GM21529 (cell line): ENCODE measurements at regions not wholly inside any gene's neighbourhood (a gene's known extent, or its start where the extent isn't known, plus 50 kb on each side); places are given as distances from the start of the nearest gene placed in this dataset.

Experiments
- ATAC-seq: cut with Tn5 transposase; IDR thresholded peaks from one replicate; pipeline ENCODE4 v1.9.1; 2021; ENCODE audit not compliant: unreplicated experiment

DNA sequence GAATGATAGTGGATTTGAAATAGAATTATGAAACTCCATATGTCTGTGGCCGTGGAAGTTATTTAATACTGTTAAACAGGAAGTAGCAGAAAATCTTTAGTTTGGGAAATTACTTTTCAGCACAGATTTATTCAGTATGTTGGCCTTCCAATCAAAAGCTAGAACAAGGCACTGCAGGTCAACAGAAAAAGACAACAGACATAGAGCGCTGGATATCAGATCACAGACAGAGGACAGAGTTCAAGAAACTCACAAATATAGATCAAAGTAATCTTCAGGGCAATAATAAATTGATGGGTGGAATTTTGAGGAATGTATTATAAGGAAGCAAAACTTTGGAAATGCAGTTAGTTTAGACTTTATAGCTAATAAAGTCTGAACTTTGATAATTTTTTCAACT lies 159.5 kb upstream of the TMCO5A start:
- no peak for ATAC-seq

- ATAC-seq = no peak
Measured at GRCh38 chr15:37777006-37777405, 157.4 kb upstream of the TMCO5A start.

DNA sequence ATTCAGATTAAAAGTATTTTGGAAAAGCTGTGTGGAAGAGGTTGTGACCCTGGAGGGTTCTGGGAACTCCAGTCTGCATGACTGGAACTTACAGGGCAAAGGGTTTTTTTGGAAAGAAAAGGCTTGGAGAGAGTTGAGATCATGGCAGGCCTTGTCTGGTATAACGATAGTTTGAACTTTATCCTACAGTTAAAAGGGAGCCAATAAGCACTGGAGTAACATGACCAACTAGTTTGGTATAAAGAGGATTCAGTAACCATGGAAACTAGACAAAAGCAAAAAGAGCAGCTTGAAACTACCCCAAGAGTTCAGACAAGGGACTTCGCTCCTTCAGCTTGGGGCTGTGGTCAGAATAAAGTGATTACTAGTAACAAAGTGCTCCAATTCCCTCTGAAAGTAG lies 151.2 kb upstream of the TMCO5A start:
- ATAC-seq = no peak

DNA sequence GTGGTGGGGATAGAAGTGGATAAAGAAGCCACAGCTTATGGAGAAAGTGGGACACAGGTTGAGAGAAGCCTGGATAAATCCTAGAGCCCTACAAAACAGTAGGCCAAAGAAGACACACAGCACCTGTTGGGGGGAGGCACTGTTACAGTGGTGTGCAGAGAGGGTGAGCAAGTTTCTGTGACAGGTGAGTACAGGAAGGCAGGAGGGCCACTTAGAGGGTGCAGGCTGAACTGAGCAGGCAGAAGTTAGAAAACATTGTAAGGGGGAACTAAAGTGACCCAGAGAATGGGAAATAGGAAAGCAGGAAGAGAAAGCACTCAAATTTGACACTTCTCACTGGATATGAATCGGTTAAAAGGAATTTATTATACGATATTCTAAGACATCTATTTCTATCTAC lies 146.1 kb upstream of the TMCO5A start:
- ATAC-seq = no peak

GRCh38 chr15:37788767-37789396 lies 145.6 kb upstream of the TMCO5A start:
- no peak for ATAC-seq

DNA sequence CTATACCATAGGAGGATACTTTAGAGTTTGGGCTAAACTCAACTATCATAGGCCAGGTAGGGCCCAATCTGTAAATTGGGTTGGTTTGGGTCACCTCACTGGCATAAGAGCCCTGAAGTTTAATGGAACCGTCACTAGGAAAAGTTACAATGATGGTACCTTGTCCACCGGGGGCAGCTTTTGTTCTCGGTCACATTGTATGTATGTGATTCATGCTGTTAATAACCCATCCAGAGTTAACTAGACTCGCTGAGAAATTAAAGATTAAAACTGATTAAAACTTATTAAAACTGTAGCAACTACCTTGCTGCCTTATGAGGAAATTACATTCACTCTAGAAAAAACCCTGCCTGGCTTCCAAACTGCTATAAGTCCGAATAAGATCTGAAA lies 145.0 kb upstream of the TMCO5A start:
- ATAC-seq = no peak

GRCh38 chr15:37789881-37790280 lies 144.6 kb upstream of the TMCO5A start:
- ATAC-seq = no peak

GRCh38 chr15:37791693-37792092 lies 142.7 kb upstream of the TMCO5A start:
- ATAC-seq = no peak

DNA sequence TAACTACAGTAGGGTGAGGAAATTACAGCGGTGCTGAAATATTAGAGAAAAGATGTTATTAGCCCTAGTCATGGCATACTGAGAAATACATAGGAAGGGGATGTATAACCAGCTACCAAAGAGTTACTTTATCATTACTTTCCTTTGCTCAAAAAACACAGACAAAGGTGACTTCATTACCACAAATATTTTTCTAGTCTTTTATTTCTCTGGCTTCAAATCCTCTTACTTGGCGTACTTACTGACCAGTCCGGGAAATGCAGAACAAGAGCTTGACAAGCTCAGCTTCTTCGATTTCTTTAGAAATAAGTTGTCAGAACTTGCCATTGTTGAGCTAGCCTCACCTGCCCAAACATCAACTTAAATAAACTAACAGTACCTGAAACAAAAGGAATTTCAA lies 142.1 kb upstream of the TMCO5A start:
- no peak for ATAC-seq

DNA sequence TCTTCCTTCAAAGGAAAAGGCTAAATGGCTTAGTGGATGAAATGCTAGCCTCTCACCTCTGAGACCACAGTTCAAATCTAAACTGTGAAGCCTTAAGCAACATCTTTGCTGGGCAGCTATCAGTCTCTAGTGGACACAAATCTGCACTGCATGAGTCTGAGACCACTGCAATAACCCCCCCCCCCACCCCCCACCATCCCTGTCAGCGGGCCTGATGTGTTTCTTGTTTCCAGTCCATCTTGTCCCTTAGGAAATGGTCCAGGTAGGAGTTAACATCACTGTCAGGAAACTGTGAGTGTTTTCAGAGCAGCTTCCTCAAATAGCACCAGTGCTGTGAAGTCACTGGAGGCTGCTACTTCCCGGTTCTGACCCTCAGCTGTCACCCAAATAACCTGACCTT lies 140.6 kb upstream of the TMCO5A start:
- no peak for ATAC-seq

GRCh38 chr15:37794947-37795346 lies 139.5 kb upstream of the TMCO5A start:
- no peak for ATAC-seq

DNA sequence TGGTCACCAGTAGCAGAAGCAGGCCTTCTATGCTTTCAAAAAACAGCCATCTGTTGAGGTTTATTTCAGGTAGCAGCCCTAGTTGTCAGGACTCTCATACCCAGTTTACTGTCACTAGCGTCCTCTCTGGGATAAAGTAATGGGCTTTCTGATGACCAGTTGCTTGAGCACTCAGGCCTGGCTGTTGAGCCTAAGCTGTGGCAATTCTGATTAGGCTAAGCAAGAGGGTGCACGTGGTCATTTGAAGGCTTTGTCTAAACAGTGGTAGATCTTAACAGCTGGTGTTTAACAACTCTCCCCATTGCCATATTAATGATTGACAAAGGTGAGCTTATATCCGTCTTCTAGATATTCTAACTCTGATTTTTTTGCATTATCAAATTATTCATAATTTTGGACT lies 132.9 kb upstream of the TMCO5A start:
- no peak for ATAC-seq

GRCh38 chr15:37806808-37807207 lies 127.6 kb upstream of the TMCO5A start:
- no peak for ATAC-seq

DNA sequence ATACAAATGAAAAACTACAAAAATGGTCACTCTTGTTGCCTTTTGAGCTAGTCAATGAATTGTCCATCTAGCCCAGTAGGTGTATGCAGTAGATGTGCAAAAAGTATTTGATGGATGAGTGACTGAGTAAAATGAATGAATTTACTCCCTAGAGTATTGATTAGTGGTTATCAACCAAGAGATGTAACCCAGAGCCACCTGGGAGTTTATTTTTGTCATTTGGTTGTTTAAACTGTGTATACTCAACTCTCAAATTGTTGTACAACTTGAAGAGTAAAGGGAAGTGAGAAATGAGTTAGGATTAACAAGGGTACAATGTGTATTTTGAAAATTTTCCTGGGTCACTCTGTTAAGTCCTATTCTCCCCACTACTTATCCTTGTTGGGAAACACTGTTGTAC lies 124.1 kb upstream of the TMCO5A start:
- no peak for ATAC-seq

- no peak for ATAC-seq
Measured at GRCh38 chr15:37813306-37813705, 121.1 kb upstream of the TMCO5A start.

DNA sequence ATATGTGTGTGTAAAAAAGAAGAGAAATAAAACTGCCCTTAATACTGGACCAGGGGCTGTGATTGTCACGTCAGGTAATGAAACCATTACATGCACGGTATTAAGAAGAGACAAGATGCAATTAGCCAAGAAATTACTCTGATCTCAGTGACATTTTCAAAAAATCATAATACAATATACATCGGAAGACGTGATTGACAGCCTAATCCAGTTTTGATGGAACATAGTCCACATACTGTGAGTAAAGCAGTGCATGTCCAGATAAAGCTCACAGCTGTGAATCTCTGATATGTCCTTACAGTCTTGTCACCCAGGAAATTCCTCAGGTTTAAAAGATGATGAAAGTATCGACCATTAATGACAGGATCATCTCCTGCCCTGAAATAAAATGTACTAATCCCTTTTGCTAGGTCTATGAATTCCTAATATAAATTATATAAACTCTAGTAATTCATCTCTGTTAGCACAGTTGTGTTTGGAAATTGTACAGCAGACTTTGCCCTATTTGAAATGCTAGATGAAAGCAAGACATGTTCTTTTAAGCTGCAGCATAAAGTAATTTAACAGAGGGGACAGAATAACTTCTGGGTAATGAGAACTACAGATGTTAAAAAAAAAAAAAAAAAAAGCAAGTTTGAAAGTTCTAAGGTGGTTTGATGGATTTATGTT lies 119.5 kb upstream of the TMCO5A start:
- ATAC-seq = no peak

DNA sequence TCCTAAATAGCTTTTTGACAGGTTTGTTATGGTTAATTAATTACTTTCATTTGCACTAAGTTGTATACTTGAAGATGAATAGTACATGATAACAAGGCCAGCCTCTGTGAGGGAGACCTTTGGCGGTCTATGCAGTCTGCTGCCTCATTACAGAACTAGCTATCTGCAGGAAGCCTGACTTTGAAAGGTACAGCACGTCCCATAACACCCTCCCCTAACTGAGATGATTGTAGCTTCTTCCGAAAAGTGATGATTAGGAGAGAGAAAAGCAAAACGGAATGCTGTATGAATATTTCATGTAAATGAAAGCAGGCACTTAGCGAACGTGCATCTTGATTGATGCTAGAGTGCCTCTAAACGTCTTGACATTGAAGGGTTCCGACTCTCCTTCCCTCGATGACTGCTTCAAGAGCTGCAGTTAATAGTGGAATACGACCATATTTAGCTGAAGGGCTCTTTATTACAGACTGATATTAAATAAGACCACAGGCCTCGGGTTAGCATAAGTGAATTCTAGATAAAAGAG lies 116.2 kb upstream of the TMCO5A start:
- no peak for ATAC-seq

GRCh38 chr15:37819191-37819590 lies 115.2 kb upstream of the TMCO5A start:
- ATAC-seq = no peak

DNA sequence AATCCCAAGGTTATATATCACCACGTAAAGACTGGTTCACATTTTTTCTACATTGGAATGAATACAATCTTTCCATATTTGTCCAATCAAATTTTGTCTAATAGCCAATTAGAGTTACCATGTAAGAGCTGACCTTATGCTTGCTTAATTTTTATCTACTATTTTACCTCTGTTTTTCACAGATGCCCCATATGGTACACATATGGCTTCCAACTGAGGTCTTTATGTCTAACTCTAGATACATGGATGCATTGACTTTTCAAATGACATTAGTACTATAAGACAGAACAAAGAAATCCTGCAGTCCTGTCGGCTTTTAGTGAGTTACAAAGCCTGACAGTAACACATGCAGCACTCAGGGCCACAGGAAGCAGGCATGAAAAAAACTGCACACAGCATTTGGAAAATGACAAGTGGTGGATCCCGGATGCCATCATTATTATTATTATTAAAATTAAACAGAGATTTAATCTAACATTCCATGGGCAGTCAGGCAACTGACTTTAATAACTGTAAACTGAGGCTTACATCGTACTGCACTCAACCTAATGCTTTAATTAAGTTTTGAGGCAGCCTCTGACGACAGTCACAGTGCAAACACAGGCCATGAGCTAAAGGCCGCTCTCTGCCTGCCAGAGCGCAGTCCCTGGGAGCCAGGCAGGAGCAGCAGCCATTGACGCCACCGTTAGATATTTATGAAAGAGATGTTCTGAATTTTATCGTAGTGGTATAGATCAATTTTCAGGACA lies 113.9 kb upstream of the TMCO5A start:
- ATAC-seq = no peak

GRCh38 chr15:37823601-37824275 lies 110.7 kb upstream of the TMCO5A start:
- no peak for ATAC-seq

- ATAC-seq = no peak
Measured at GRCh38 chr15:37824717-37825382, 109.6 kb upstream of the TMCO5A start.
